Stimulated activated naive CD8-positive, alpha-beta T cell treated with anti-CD3 and anti-CD28 coated beads, Interleukin-15, amount 100 ng/mL, for 72 hours (primary cell): ENCODE measurements at regions not wholly inside any gene's neighbourhood (a gene's known extent, or its start where the extent isn't known, plus 50 kb on each side); places are given as distances from the start of the nearest gene placed in this dataset.

Experiments
- ATAC-seq: fragments of 150-1000 bp; cut with Tn5 transposase; 2 replicates; pipeline ENCODE4 v1.10.0; 2021; ENCODE audit warnings: mild to moderate bottlenecking, moderate library complexity
- DNase-seq, 2 donors: peaks; one replicate each; pipeline ENCODE4 v3.0.0; 2021 to 2022
- H3K27ac Mint-ChIP-seq, 2 donors: one replicate each; pipeline ENCODE4 v1.8.0; 2022; ENCODE audit warnings: mild to moderate bottlenecking in 2 of 2, mixed read lengths in 2 of 2, moderate library complexity in 2 of 2
- H3K27me3 Mint-ChIP-seq: one replicate; pipeline ENCODE4 v1.8.0; 2022; ENCODE audit warnings: mixed read lengths
- H3K4me1 Mint-ChIP-seq: one replicate; pipeline ENCODE4 v1.8.0; 2022; ENCODE audit warnings: mild to moderate bottlenecking, mixed read lengths
- H3K4me3 Mint-ChIP-seq, 2 donors: one replicate each; pipeline ENCODE4 v1.8.0; 2022; ENCODE audit warnings: mild to moderate bottlenecking in 2 of 2, mixed read lengths in 2 of 2, moderate library complexity in 1 of 2
- H3K9me3 Mint-ChIP-seq, 2 donors: one replicate each; pipeline ENCODE4 v1.8.0; 2022; ENCODE audit warnings: mixed read lengths in 2 of 2

- Mint-ChIP-seq H3K4me1 (peaks cover 6% of the 10 kb centered on the region), H3K27me3 (peaks cover 21% of the 10 kb centered on the region), H3K9me3 (peaks cover 17 to 25% of the 10 kb centered on the region in 2 donors), H3K27ac (no peak overlapping the region), H3K4me3 (no peak overlapping the region)
- DNase-seq (no peak), ATAC-seq (no peak)
Observed at GRCh38 chr18:75658330-75658729, 230.8 kb upstream of the SMIM21 start.

GRCh38 chr18:75656563-75657247 is 229.2 kb upstream of the SMIM21 start:
- Mint-ChIP-seq H3K27ac (no peak overlapping the region), H3K4me1 (peaks cover 6% of the 10 kb centered on the region), H3K4me3 (no peak overlapping the region), H3K27me3 (peaks cover 21% of the 10 kb centered on the region), H3K9me3 (peaks cover 11 to 18% of the 10 kb centered on the region in 2 donors)
- no peak for ATAC-seq
- no peak for DNase-seq

- ATAC-seq (no peak), DNase-seq (no peak)
- Mint-ChIP-seq H3K4me3 (no peak overlapping the region), H3K9me3 (peaks cover 10 to 17% of the 10 kb centered on the region in 2 donors), H3K4me1 (peaks cover 6% of the 10 kb centered on the region), H3K27me3 (peaks cover 21% of the 10 kb centered on the region), H3K27ac (peak overlapping the region in 1 of 2 donors; percentile 69)
Observed at GRCh38 chr18:75656035-75656434, 228.5 kb upstream of the SMIM21 start.

GRCh38 chr18:75654851-75655751 is 227.6 kb upstream of the SMIM21 start:
- DNase-seq: no peak
- no peak for ATAC-seq
- no peak overlapping the region for H3K27ac Mint-ChIP-seq
- peaks cover 5 to 17% of the 10 kb centered on the region in 2 donors for H3K9me3 Mint-ChIP-seq
- H3K27me3 Mint-ChIP-seq: peaks cover 23% of the 10 kb centered on the region
- no peak overlapping the region for H3K4me3 Mint-ChIP-seq
- H3K4me1 Mint-ChIP-seq: peaks cover 6% of the 10 kb centered on the region

- peaks cover 0 to 17% of the 10 kb centered on the region in 2 donors for H3K9me3 Mint-ChIP-seq
- no peak overlapping the region for H3K4me3 Mint-ChIP-seq
- ATAC-seq (no peak), DNase-seq (no peak)
- peaks cover 28% of the 10 kb centered on the region for H3K27me3 Mint-ChIP-seq
- no peak overlapping the region for H3K27ac Mint-ChIP-seq
- H3K4me1 Mint-ChIP-seq: peaks cover 6% of the 10 kb centered on the region
Observed at GRCh38 chr18:75654386-75654785, 226.9 kb upstream of the SMIM21 start.

- Mint-ChIP-seq H3K4me3 (no peak overlapping the region), H3K27ac (no peak overlapping the region), H3K9me3 (peaks cover 0 to 11% of the 10 kb centered on the region in 2 donors), H3K4me1 (peaks cover 6% of the 10 kb centered on the region), H3K27me3 (peaks cover 16% of the 10 kb centered on the region)
- DNase-seq (no peak), ATAC-seq (no peak)
Observed at GRCh38 chr18:75652528-75652927, 225.0 kb upstream of the SMIM21 start.

GRCh38 chr18:75644871-75645270 is 217.4 kb upstream of the SMIM21 start:
- Mint-ChIP-seq H3K4me3 (no peak overlapping the region), H3K4me1 (no peaks in the 10 kb centered on the region), H3K27ac (no peak overlapping the region), H3K27me3 (peaks cover 25% of the 10 kb centered on the region), H3K9me3 (peaks cover 19 to 33% of the 10 kb centered on the region in 2 donors)
- no peak for ATAC-seq
- DNase-seq: no peak

GRCh38 chr18:75643083-75643482 is 215.6 kb upstream of the SMIM21 start:
- H3K9me3 Mint-ChIP-seq: peaks cover 19 to 33% of the 10 kb centered on the region in 2 donors
- peaks cover 33% of the 10 kb centered on the region for H3K27me3 Mint-ChIP-seq
- no peaks in the 10 kb centered on the region for H3K4me1 Mint-ChIP-seq
- no peak for DNase-seq
- H3K27ac Mint-ChIP-seq: no peak overlapping the region
- no peak overlapping the region for H3K4me3 Mint-ChIP-seq
- no peak for ATAC-seq

GRCh38 chr18:75639472-75639831 is 211.9 kb upstream of the SMIM21 start:
- H3K4me1 Mint-ChIP-seq: no peaks in the 10 kb centered on the region
- peaks cover 1 to 2% of the 10 kb centered on the region in 2 donors for H3K9me3 Mint-ChIP-seq
- H3K27me3 Mint-ChIP-seq: peaks cover 33% of the 10 kb centered on the region
- H3K27ac Mint-ChIP-seq: no peak overlapping the region
- H3K4me3 Mint-ChIP-seq: no peak overlapping the region
- ATAC-seq (no peak), DNase-seq (no peak)

- Mint-ChIP-seq H3K4me3 (no peak overlapping the region), H3K4me1 (no peaks in the 10 kb centered on the region), H3K9me3 (no peaks in the 10 kb centered on the region), H3K27me3 (peaks cover 33% of the 10 kb centered on the region), H3K27ac (no peak overlapping the region)
- no peak for ATAC-seq
- DNase-seq: no peak
Observed at GRCh38 chr18:75638776-75639471, 211.4 kb upstream of the SMIM21 start.

GRCh38 chr18:75638223-75638775 is 210.8 kb upstream of the SMIM21 start:
- no peaks in the 10 kb centered on the region for H3K4me1 Mint-ChIP-seq
- no peak for DNase-seq
- H3K4me3 Mint-ChIP-seq: no peak overlapping the region
- peaks cover 33% of the 10 kb centered on the region for H3K27me3 Mint-ChIP-seq
- no peak for ATAC-seq
- no peaks in the 10 kb centered on the region for H3K9me3 Mint-ChIP-seq
- H3K27ac Mint-ChIP-seq: no peak overlapping the region

GRCh38 chr18:75635096-75635495 is 207.6 kb upstream of the SMIM21 start:
- Mint-ChIP-seq H3K4me1 (no peaks in the 10 kb centered on the region), H3K27ac (peak overlapping the region in 1 of 2 donors; percentile 67), H3K27me3 (peaks cover 28% of the 10 kb centered on the region), H3K4me3 (no peak overlapping the region), H3K9me3 (no peaks in the 10 kb centered on the region)
- DNase-seq (no peak), ATAC-seq (no peak)

- H3K27ac Mint-ChIP-seq: no peak overlapping the region
- H3K4me3 Mint-ChIP-seq: no peak overlapping the region
- DNase-seq (no peak), ATAC-seq (no peak)
- no peaks in the 10 kb centered on the region for H3K4me1 Mint-ChIP-seq
- H3K27me3 Mint-ChIP-seq: peaks cover 25% of the 10 kb centered on the region
- no peaks in the 10 kb centered on the region for H3K9me3 Mint-ChIP-seq
Observed at GRCh38 chr18:75625966-75626365, 198.5 kb upstream of the SMIM21 start.

- Mint-ChIP-seq H3K27me3 (peaks cover 23% of the 10 kb centered on the region), H3K27ac (no peak overlapping the region), H3K9me3 (no peaks in the 10 kb centered on the region), H3K4me3 (no peak overlapping the region), H3K4me1 (no peaks in the 10 kb centered on the region)
- ATAC-seq (no peak), DNase-seq (no peak)
Observed at GRCh38 chr18:75624869-75625268, 197.4 kb upstream of the SMIM21 start.

GRCh38 chr18:75621818-75622217 is 194.3 kb upstream of the SMIM21 start:
- H3K27ac Mint-ChIP-seq: no peak overlapping the region
- H3K4me3 Mint-ChIP-seq: no peak overlapping the region
- H3K27me3 Mint-ChIP-seq: peaks cover 7% of the 10 kb centered on the region
- no peaks in the 10 kb centered on the region for H3K9me3 Mint-ChIP-seq
- DNase-seq: no peak
- ATAC-seq: no peak
- H3K4me1 Mint-ChIP-seq: no peaks in the 10 kb centered on the region
